ENCODE measurements at regions not wholly inside any gene's neighbourhood (a gene's known extent, or its start where the extent isn't known, plus 50 kb on each side); places are given as distances from the start of the nearest gene placed in this dataset.

DNA sequence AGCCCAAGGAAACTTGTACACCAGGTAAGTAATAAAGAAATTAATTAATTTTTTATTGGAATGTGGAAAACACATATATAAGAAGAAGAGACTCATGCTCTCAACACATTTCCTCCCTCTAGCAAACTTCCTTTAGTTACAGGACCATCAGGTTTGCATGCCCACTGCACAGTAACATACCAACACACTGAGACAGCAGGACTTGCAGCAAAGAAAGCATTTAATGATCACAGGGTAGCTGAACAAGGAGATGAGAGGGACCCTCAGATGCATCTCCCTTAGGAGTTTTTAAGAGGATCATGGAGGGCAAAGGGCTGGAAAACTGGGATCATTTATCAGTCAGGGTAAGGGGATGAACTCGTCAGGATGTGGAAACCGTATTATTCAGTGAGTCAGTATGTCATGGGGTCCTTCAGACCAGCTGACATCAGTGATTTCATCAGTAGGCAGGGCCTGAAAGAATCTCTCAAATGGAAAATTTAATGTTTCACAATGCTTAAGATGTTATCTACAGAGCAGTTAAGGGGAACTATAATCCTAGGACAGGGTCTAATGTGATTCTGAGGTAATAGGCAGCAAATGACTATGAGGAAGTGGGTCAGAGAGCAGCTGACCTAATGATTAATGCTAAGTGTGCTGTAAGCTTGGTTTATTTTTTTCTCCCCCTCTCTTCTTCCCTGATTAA, 193.8 kb upstream of the RND3 start:
- Histone ChIP-seq H3K9me3 (no peaks in the 10 kb centered on the region), H3K36me3 (no peaks in the 10 kb centered on the region), H3K4me3 (no peak overlapping the region), H3K27ac (no peak overlapping the region), H3K4me1 (replicated peaks) (no peaks in the 10 kb centered on the region), H3K27me3 (replicated peaks; ENCODE audit: insufficient read depth) (no peaks in the 10 kb centered on the region)
- no peak for DNase-seq (ENCODE audit: low spot score)
- intact Hi-C loops (cut with DNase I): no loop called here
- 94% methylated on average over 2 of the region's 2 CpGs for WGBS
- TF ChIP-seq POLR2AphosphoS5 (IDR thresholded peaks at IDR 0.05) (no peak), POLR2A (IDR thresholded peaks at IDR 0.05) (no peak)
- TF ChIP-seq, protein P1, sequence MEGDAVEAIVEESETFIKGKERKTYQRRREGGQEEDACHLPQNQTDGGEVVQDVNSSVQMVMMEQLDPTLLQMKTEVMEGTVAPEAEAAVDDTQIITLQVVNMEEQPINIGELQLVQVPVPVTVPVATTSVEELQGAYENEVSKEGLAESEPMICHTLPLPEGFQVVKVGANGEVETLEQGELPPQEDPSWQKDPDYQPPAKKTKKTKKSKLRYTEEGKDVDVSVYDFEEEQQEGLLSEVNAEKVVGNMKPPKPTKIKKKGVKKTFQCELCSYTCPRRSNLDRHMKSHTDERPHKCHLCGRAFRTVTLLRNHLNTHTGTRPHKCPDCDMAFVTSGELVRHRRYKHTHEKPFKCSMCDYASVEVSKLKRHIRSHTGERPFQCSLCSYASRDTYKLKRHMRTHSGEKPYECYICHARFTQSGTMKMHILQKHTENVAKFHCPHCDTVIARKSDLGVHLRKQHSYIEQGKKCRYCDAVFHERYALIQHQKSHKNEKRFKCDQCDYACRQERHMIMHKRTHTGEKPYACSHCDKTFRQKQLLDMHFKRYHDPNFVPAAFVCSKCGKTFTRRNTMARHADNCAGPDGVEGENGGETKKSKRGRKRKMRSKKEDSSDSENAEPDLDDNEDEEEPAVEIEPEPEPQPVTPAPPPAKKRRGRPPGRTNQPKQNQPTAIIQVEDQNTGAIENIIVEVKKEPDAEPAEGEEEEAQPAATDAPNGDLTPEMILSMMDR (IDR thresholded peaks at IDR 0.05): no peak

DNA sequence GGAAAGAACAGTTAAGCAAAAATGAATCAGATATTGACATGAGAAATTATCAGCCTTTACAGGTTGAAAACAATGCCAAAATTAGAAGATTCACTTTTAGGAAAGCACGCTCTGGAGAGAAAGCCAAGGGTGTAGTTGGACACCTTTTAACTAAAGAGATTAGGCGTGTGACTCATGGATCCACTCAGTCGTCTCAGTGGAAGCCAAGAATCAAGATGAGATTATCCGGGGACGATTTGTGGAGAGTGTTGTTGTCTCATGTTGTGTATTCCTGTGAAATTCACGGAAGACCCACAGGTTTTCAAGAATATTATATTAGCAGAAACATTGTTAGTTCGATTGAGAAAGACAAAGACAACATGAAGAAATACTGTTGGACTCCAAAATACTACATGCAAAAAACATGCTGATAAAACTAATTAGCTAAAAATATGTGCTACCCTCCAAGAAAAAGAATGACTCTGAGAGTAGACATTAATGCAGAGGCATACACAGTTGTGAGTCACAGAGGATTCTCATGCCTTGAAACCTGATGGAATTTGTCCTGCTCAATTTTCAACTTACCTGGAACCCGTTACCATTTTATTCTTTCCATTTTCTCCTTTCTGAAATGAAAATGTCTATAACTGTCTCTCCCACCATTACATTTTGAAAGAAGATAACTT, 192.1 kb upstream of the RND3 start:
- intact Hi-C loops (cut with DNase I): no loop called here
- H3K9me3 ChIP-seq: no peaks in the 10 kb centered on the region

GRCh38 chr2:150677551-150677950, 190.1 kb upstream of the RND3 start:
- 39% methylated on average over 4 of the region's 4 CpGs for WGBS

More for the DNA sequence above, 192.1 kb upstream of the RND3 start:
- TF ChIP-seq, protein P1 (IDR thresholded peaks at IDR 0.05): no peak
- TF ChIP-seq POLR2A (IDR thresholded peaks at IDR 0.05): no peak
- TF ChIP-seq POLR2AphosphoS5 (IDR thresholded peaks at IDR 0.05): no peak
- no peak overlapping the region for H3K27ac ChIP-seq
- no peak overlapping the region for H3K4me3 ChIP-seq
- 79% methylated on average over 8 of the region's 8 CpGs for WGBS
- H3K36me3 ChIP-seq: no peaks in the 10 kb centered on the region
- no peak for DNase-seq (ENCODE audit: low spot score)
- no peaks in the 10 kb centered on the region for H3K4me1 ChIP-seq (replicated peaks)
- no peaks in the 10 kb centered on the region for H3K27me3 ChIP-seq (replicated peaks; ENCODE audit: insufficient read depth)

DNA sequence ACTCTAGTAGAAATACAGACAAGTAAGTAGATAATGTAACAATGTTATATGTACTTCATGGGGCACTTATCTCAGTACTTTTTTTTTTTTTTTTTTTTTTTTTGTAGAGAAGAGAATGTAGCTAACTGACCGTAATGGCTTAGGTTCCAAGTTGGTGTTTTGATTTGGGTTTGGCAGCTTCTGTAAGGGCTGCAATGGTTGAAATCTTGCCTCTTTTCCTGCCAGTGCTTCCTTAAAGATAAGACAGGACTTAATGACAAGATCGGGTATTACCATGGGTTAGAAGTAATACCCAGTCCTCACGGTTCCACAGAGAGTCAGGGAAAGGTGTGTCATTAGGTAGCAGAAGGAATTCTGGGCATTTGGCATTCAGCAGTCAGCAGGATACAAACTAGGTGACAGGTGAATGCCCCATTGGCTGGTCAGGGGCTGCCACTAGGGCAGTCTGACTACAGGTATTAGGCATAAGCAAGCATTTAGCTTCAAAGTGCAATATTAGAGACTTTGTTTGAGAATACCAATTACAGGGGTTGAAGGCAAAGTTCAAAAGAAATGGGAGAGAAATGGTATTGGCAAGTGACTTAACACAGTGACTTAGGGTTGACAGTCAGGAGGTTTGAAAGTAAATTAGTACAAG, 189.4 kb upstream of the RND3 start:
- DNase-seq (ENCODE audit: low spot score): no peak
- TF ChIP-seq POLR2AphosphoS5 (IDR thresholded peaks at IDR 0.05): no peak
- TF ChIP-seq, protein P1 (IDR thresholded peaks at IDR 0.05): no peak
- no peak for TF ChIP-seq POLR2A (IDR thresholded peaks at IDR 0.05)
- no peaks in the 10 kb centered on the region for H3K36me3 ChIP-seq
- H3K4me3 ChIP-seq: no peak overlapping the region
- H3K9me3 ChIP-seq: no peaks in the 10 kb centered on the region
- H3K27me3 ChIP-seq (replicated peaks; ENCODE audit: insufficient read depth): no peaks in the 10 kb centered on the region
- intact Hi-C loops (cut with DNase I): no loop called here
- 96% methylated on average over 3 of the region's 3 CpGs for WGBS
- no peaks in the 10 kb centered on the region for H3K4me1 ChIP-seq (replicated peaks)
- no peak overlapping the region for H3K27ac ChIP-seq

More at GRCh38 chr2:150677551-150677950, 190.1 kb upstream of the RND3 start:
- TF ChIP-seq POLR2AphosphoS5 (IDR thresholded peaks at IDR 0.05): no peak
- TF ChIP-seq, protein P1 (IDR thresholded peaks at IDR 0.05): no peak
- TF ChIP-seq POLR2A (IDR thresholded peaks at IDR 0.05): no peak
- Histone ChIP-seq H3K9me3 (no peaks in the 10 kb centered on the region), H3K4me1 (replicated peaks) (no peaks in the 10 kb centered on the region), H3K36me3 (no peaks in the 10 kb centered on the region), H3K27me3 (replicated peaks; ENCODE audit: insufficient read depth) (no peaks in the 10 kb centered on the region), H3K27ac (no peak overlapping the region), H3K4me3 (no peak overlapping the region)
- intact Hi-C loops (cut with DNase I): no loop called here
- no peak for DNase-seq (ENCODE audit: low spot score)

All from prostate gland (tissue), 2 donors.